Mucosa of descending colon (tissue), 3 donors: ENCODE measurements at regions not wholly inside any gene's neighbourhood (a gene's known extent, or its start where the extent isn't known, plus 50 kb on each side); places are given as distances from the start of the nearest gene placed in this dataset.

Experiments used
- ATAC-seq: fragments of 200-7000 bp; cut with Tn5 transposase; one replicate; pipeline ENCODE4 v1.9.1; 2020; ENCODE audit warnings: mild to moderate bottlenecking, moderate library complexity
- DNase-seq, 3 donors: peaks; one replicate each; pipeline ENCODE4 v3.0.0-alpha.2; 2020
- H3K36me3 ChIP-seq: fragments of 200-600 bp; one replicate; pipeline ENCODE4 v1.8.0; 2021; ENCODE audit warnings: low read depth, mild to moderate bottlenecking
- H3K4me1 ChIP-seq: fragments of 200-600 bp; one replicate; pipeline ENCODE4 v1.8.0; 2021; ENCODE audit warnings: low read depth, mild to moderate bottlenecking
- H3K4me3 ChIP-seq: fragments of 200-600 bp; one replicate; pipeline ENCODE4 v1.8.0; 2021; ENCODE audit warnings: mild to moderate bottlenecking
- H3K9me3 ChIP-seq: fragments of 200-600 bp; one replicate; pipeline ENCODE4 v1.8.0; 2021; ENCODE audit warnings: mild to moderate bottlenecking
- intact Hi-C, 2 donors: fragments of 100-400 bp; cut with DNase I in 1 of 2; cut with micrococcal nuclease in 1 of 2; formaldehyde crosslinking; loops; one replicate each; pipeline versions ENCODE4 v1.11.0 to v1.11.1; 2022; cut with DNase I, micrococcal nuclease
- TF ChIP-seq, protein P1 (sequence below): fragments of 200-600 bp; IDR thresholded peaks from one replicate; pipeline ENCODE4 v1.8.0; 2022; ENCODE audit warnings: antibody characterized with exemption, mild to moderate bottlenecking
- donor health status: DM: no; HTN: no; CAD: no; lungs with moderate emphysema.
- donor health status: DM: no; HTN: no; CAD: no.
- donor health status: DM: no; HTN: yes; CAD: no.

DNA sequence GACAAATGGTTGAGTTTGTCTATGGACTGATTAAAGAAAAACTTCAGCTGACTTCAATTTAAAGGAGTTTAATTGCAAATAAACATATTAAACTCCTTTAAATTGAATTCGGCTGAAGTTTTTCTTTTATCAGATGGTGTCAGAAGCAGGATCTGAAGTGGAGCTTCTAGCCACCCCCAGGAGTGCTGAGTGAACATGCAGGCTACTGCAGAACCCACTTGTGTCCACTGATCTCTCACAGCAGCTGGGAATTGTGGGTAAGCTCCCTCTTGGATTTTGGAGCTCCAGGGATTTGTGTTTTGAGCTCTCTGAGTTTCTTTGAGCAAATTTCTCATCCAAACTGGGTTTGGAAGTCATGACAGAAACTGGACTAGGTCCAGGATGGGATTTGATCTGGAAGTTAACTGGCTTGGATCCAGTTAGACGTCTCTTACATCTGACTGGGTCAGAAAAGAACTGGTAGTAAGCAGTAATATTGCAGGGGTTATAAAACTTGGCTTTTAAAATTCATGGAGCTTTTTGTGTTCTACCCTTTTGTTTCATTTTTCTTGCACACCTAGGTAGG, 95.8 kb upstream of the UST start:
- no peaks in the 10 kb centered on the region for H3K4me1 ChIP-seq
- ATAC-seq (no peak), DNase-seq (no peak)
- no peaks in the 10 kb centered on the region for H3K36me3 ChIP-seq
- intact Hi-C loops, result no loop called here
- H3K9me3 ChIP-seq, result no peaks in the 10 kb centered on the region
- no peak overlapping the region for H3K4me3 ChIP-seq
- TF ChIP-seq, protein P1, sequence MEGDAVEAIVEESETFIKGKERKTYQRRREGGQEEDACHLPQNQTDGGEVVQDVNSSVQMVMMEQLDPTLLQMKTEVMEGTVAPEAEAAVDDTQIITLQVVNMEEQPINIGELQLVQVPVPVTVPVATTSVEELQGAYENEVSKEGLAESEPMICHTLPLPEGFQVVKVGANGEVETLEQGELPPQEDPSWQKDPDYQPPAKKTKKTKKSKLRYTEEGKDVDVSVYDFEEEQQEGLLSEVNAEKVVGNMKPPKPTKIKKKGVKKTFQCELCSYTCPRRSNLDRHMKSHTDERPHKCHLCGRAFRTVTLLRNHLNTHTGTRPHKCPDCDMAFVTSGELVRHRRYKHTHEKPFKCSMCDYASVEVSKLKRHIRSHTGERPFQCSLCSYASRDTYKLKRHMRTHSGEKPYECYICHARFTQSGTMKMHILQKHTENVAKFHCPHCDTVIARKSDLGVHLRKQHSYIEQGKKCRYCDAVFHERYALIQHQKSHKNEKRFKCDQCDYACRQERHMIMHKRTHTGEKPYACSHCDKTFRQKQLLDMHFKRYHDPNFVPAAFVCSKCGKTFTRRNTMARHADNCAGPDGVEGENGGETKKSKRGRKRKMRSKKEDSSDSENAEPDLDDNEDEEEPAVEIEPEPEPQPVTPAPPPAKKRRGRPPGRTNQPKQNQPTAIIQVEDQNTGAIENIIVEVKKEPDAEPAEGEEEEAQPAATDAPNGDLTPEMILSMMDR, result no peak

DNA sequence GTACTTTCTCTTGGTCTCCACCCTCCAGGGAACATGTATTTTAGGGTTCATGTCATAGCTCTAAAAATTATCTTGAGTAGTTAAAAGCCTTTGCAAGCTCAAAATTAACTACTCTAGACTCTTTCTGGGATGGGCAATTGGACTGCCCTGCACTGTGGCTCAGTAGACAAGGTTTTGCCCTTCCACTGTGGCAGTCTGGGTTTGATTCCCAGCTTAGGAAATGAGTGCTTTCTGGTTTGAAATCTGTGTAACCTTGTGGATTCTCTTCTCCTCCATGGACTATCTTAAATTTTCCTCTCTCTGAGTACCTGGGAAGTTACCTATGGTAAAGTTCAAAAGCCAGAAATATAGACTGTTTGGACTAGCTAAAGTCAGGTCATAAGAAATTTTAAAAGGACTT, 94.6 kb upstream of the UST start:
- Histone ChIP-seq H3K36me3 (no peaks in the 10 kb centered on the region), H3K4me3 (no peak overlapping the region), H3K9me3 (no peaks in the 10 kb centered on the region), H3K4me1 (no peaks in the 10 kb centered on the region)
- ATAC-seq, result no peak
- intact Hi-C loops, result no loop called here
- TF ChIP-seq, protein P1, result no peak
- DNase-seq, result no peak

DNA sequence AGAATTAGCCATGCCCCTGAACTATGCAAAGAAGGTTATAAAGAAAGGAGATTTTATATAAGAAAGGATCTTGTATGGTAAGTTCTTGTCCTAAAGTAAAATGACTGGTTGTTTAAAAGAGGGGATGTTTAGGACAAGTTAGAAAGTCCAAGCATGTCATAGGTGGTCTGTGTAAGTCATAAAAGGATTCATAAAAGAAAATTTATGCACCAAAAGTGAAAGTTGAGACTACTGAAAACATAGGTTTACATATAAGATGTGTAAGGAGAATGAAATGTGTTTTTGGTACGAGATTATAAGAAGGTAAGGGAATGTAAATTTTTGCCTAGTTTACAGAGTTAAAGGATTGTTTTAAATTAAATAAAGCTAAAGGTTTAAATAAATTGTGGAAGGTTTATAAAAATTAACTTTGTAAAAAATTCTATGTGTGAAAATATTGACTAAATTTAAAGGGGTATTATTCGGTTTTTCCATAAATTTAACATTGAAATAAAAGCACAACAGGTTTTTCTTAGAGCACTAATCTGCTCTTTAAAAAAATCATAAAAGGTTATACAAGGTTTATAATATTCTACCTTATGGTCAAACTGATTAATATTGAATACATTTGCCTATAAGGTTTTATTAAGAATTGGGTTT, 93.6 kb upstream of the UST start:
- no peak for ATAC-seq
- H3K9me3 ChIP-seq, result no peaks in the 10 kb centered on the region
- TF ChIP-seq, protein P1, result no peak
- no peaks in the 10 kb centered on the region for H3K4me1 ChIP-seq
- no peak for DNase-seq
- H3K36me3 ChIP-seq, result no peaks in the 10 kb centered on the region
- H3K4me3 ChIP-seq, result no peak overlapping the region
- intact Hi-C loops, result no loop called here

DNA sequence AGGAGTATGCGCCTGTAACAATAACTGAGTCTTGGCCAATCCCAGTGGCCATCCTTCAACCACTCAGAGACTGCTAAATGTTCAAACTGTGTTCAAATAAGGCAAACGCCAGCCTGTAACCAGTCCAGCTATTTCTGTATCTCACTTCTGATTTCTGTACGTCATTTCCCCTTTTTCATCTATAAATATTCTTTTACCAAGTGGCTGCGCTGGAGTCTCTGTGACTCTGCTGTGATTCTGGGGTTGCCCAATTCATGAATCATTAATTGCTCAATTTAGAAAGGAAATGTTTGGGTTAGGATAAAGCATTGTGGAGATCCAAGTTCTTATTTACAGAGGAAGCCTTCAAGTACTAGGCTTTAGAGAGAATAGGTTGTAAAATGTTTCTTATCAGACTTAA, 89.8 kb upstream of the UST start:
- no peaks in the 10 kb centered on the region for H3K9me3 ChIP-seq
- no peaks in the 10 kb centered on the region for H3K4me1 ChIP-seq
- peak; percentile 51 for ATAC-seq
- TF ChIP-seq, protein P1, result no peak
- peak in 1 of 3 donors; percentile 17 for DNase-seq
- H3K4me3 ChIP-seq, result no peak overlapping the region
- intact Hi-C loops, result no loop called here
- no peaks in the 10 kb centered on the region for H3K36me3 ChIP-seq

DNA sequence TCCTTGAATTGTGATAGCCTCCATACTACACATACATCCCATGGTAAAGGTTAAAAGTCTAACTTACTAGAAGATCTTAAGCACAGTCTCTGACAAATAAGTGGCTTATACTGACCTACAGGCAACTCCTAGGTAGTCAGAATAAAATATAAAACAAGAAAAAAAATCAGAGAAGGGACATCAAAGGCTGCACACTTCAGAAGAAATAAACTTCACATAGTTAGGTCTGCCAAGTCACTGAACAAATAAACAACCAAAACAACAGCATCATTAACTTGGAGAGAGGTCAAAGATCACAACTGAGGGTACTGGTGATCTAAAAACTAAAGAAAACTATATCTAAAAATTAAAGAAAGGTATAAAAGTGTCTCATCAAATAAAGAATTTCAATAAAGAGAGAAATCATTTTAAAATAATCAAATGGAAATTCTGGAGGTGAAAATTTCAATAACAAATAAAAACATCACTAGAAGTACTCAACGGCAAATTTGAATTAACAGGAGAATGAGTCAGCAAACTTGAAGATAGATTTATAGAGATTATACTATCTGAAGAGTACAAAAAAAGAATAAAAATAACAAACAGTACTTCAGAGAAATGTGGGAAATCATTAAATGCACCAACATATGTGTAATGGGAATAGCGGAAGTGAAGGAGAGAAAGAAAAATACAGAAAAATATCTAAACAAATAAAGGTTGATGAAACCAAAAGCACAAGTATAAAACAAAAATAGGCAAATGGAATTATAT, 88.0 kb upstream of the UST start:
- intact Hi-C loops, result no loop called here
- Histone ChIP-seq H3K4me1 (no peaks in the 10 kb centered on the region), H3K36me3 (no peaks in the 10 kb centered on the region), H3K9me3 (no peaks in the 10 kb centered on the region), H3K4me3 (no peak overlapping the region)
- TF ChIP-seq, protein P1, result no peak
- DNase-seq (no peak), ATAC-seq (no peak)
